ENCODE measurements at regions not wholly inside any gene's neighbourhood (a gene's known extent, or its start where the extent isn't known, plus 50 kb on each side); places are given as distances from the start of the nearest gene placed in this dataset.

DNA sequence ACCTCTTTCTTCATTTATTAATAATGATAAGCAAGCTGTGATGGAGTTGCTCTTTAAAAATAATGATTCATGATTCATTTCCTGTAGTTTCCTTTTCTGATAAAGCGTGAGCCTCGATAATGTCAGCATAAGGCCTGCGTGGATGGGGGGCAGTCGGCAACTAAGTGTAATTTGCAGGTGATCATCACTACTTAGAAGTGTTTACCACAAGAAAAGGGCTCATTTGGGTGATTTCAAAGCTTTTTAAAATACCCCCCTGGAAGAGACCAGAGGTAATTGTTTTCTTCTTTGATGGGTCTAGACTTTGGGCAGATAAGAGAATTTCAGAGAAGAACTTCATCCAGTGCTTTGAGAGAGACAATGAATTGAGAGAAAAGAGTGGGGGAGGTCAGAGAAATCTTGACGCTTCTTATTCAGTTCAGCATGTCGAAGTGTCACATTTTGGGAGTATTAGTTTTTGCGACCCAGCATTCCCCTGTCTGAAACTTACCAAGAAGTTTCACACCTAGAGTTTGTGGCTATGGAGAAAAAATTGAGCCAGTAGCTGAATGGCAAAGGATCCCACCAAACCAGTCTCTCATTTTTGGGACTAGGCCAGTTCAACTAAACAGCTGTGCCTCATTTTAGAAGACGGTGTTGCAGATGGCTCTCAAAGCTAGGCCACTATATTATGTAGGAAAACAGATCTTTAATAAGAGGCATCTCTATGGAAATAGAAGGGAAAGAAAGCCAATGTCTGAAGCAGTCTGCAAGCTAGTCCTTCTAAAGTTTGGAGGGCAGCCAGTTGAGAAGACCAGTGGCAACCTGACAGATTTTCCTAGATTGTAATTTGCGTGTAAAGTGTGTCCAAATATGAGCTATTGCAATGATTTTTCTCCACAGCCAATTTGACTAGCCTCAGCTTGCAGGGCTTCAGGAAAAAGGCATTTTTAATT, 171.0 kb upstream of the PPP1R2C start:
- Histone ChIP-seq H3K4me1 (no peaks in the 10 kb centered on the region), H3K4me3 (no peak overlapping the region), H3K36me3 (no peaks in the 10 kb centered on the region), H3K27me3 (no peaks in the 10 kb centered on the region), H3K27ac (no peak overlapping the region), H3K9me3 (no peaks in the 10 kb centered on the region)
- TF ChIP-seq, protein P1, sequence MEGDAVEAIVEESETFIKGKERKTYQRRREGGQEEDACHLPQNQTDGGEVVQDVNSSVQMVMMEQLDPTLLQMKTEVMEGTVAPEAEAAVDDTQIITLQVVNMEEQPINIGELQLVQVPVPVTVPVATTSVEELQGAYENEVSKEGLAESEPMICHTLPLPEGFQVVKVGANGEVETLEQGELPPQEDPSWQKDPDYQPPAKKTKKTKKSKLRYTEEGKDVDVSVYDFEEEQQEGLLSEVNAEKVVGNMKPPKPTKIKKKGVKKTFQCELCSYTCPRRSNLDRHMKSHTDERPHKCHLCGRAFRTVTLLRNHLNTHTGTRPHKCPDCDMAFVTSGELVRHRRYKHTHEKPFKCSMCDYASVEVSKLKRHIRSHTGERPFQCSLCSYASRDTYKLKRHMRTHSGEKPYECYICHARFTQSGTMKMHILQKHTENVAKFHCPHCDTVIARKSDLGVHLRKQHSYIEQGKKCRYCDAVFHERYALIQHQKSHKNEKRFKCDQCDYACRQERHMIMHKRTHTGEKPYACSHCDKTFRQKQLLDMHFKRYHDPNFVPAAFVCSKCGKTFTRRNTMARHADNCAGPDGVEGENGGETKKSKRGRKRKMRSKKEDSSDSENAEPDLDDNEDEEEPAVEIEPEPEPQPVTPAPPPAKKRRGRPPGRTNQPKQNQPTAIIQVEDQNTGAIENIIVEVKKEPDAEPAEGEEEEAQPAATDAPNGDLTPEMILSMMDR (IDR thresholded peaks at IDR 0.05) = no peak
- no peak for DNase-seq (ENCODE audit: low spot score in 2 of 2)
- intact Hi-C loops (cut with DNase I) = no loop called here

DNA sequence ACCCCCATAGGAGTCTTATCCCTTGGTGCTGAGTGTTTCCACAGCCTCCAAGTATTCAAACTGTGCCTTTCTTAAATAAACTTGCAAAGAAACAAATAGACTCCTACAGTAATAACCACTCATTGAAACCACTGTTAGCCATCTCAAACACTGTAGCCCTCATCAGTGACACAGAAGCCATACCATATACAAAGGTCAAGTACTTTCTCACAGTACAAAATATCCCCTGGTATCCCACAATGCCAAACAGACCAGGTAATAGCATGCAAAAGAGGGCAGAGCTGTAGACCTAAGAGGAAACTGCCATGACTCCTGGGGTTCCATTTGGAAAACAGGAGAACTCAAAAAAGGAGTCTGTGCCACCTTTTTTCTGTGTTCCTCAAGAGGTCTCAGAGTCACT, 173.8 kb upstream of the PPP1R2C start:
- no peaks in the 10 kb centered on the region for H3K9me3 ChIP-seq
- H3K36me3 ChIP-seq = no peaks in the 10 kb centered on the region
- intact Hi-C loops (cut with DNase I) = no loop called here
- TF ChIP-seq, protein P1 (IDR thresholded peaks at IDR 0.05) = no peak
- H3K27me3 ChIP-seq = no peaks in the 10 kb centered on the region
- no peaks in the 10 kb centered on the region for H3K4me1 ChIP-seq
- H3K27ac ChIP-seq = no peak overlapping the region
- no peak for DNase-seq (ENCODE audit: low spot score in 2 of 2)
- H3K4me3 ChIP-seq = no peak overlapping the region

DNA sequence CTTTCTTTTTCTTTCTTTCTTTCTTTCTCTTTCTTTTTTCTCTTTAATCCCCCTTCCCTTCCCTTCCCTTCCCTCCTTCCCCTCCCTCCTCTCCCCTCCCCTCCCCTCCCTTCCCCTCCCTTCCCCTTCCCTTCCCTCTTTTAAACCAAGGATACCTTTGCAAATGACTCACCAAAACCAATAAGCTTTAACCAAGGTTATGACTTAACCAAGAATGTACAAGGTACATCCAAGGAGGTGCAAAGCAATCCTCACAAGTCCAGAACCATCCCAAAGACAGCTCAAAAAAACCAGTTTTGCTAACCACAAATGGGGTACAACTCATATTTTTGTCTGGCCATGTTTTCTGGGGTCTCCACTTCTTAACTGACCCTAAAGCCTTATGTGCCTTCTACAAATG, 174.7 kb upstream of the PPP1R2C start:
- TF ChIP-seq, protein P1 (IDR thresholded peaks at IDR 0.05) = no peak
- Histone ChIP-seq H3K36me3 (no peaks in the 10 kb centered on the region), H3K27ac (no peak overlapping the region), H3K4me1 (no peaks in the 10 kb centered on the region), H3K27me3 (no peaks in the 10 kb centered on the region), H3K9me3 (no peaks in the 10 kb centered on the region), H3K4me3 (no peak overlapping the region)
- intact Hi-C loops (cut with DNase I) = no loop called here
- DNase-seq (ENCODE audit: low spot score in 2 of 2) = no peak

DNA sequence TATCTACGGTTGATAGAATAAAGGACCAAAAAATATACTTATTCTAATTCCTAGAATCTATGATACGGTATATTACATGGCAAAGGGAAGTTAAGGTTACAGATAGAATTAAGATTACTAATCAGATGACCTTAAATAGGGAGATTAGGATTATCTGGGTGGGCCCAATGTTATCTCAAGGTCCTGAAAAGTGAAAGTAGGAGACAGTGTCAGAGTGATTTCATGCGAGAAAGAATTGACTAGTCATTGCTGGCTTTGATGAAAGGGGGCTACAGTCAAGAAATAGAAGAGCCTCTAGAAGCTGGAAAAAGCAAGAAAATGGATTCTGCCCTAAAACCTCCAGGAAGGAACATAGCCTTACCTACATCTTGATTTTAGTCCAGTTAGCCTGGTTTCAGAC, 176.9 kb upstream of the PPP1R2C start:
- Histone ChIP-seq H3K4me1 (no peaks in the 10 kb centered on the region), H3K27ac (no peak overlapping the region), H3K27me3 (no peaks in the 10 kb centered on the region), H3K4me3 (no peak overlapping the region), H3K9me3 (no peaks in the 10 kb centered on the region), H3K36me3 (no peaks in the 10 kb centered on the region)
- no peak for DNase-seq (ENCODE audit: low spot score in 2 of 2)
- intact Hi-C loops (cut with DNase I) = no loop called here
- TF ChIP-seq, protein P1 (IDR thresholded peaks at IDR 0.05) = no peak

DNA sequence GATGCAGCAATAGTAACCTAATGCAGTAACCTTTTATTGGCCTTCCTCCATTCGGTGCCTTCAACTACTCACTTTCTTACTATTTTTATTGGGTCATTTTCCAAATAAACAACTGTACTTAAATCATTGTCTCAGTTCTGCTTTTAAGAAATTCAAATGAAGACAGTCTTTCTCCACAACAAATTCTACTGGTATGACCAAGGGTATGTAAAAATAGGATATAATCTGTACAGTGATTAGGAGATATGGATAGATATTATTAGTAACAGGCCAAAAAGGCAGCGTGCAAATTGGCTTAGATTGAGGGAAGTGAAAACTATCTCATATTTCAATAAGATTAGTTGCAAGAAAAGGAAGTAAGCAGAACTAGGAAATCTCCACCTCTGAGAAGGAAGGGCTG, 177.4 kb upstream of the PPP1R2C start:
- Histone ChIP-seq H3K4me1 (no peaks in the 10 kb centered on the region), H3K9me3 (no peaks in the 10 kb centered on the region), H3K36me3 (no peaks in the 10 kb centered on the region), H3K27me3 (no peaks in the 10 kb centered on the region), H3K4me3 (no peak overlapping the region), H3K27ac (no peak overlapping the region)
- intact Hi-C loops (cut with DNase I) = no loop called here
- TF ChIP-seq, protein P1 (IDR thresholded peaks at IDR 0.05) = no peak
- DNase-seq (ENCODE audit: low spot score in 2 of 2) = no peak

All from ascending aorta (tissue), 2 donors.